A549 (cell line): ENCODE measurements at regions not wholly inside any gene's neighbourhood (a gene's known extent, or its start where the extent isn't known, plus 50 kb on each side); places are given as distances from the start of the nearest gene placed in this dataset.

Source experiments
- ATAC-seq, 2 experiments: fragments of 200-7000 bp in 1 of 2; fragments of >200 bp in 1 of 2; cut with Nextera tagmentation in 1 of 2; cut with Tn5 transposase in 1 of 2; 3 replicates each; pipeline versions ENCODE4 v1.8.0 to v1.9.1; 2018 to 2020; ENCODE audit warnings: mild to moderate bottlenecking in 1 of 2, moderate library complexity in 1 of 2
- CTCF ChIA-PET: fragments of 300-600 bp; sonication (Branson Sonifier 250); formaldehyde crosslinking; extraction: SDS; loops from one replicate; lab custom pipeline; 2021; ENCODE audit warnings: antibody characterized with exemption, inconsistent platforms; lab: Yijun Ruan, JAX
- POLR2A ChIA-PET: fragments of 350-600 bp; formaldehyde crosslinking; extraction: SDS; loops from one replicate; lab custom pipeline; 2021; ENCODE audit warnings: antibody characterized with exemption, inconsistent platforms; lab: Yijun Ruan, JAX
- DNase-seq, 2 experiments: peaks; one replicate each; pipeline versions ENCODE4 v3.0.0 to v3.0.0-alpha.2; 2011 to 2016; ENCODE audit warnings: low read depth in 1 of 2, low spot score in 1 of 2
- FAIRE-seq: peaks from 2 replicates; lab custom pipeline; 2011; peaks lifted over from hg19 to GRCh38; lab: Jason Lieb, UNC
- H3K27ac ChIP-seq, 2 experiments: fragments of >200 bp; sonication (Bioruptor Twin); formaldehyde crosslinking; 3 replicates each; pipeline ENCODE4 v1.5.1; 2016 to 2017
- H3K4me1 ChIP-seq: fragments of >200 bp; sonication (Bioruptor Twin); formaldehyde crosslinking; 3 replicates; pipeline ENCODE4 v1.6.1; 2016
- H3K4me2 ChIP-seq: fragments of >200 bp; sonication (Bioruptor Twin); formaldehyde crosslinking; 3 replicates; pipeline ENCODE4 v1.6.1; 2016
- H3K4me3 ChIP-seq: fragments of >200 bp; sonication (Bioruptor Twin); formaldehyde crosslinking; 3 replicates; pipeline ENCODE4 v1.5.1; 2016
- H3K9me3 ChIP-seq: fragments of >200 bp; sonication (Bioruptor Twin); formaldehyde crosslinking; 3 replicates; pipeline ENCODE4 v1.6.1; 2016
- BHLHE40 ChIP-seq: IDR thresholded peaks from 2 replicates; pipeline ENCODE4 v1.6.1; 2012; ENCODE audit warnings: low read depth, low read length, inconsistent platforms
- EHMT2 ChIP-seq: fragments of 200-600 bp; sonication (generic); IDR thresholded peaks from 2 replicates; pipeline ENCODE4 v1.6.1; 2016; ENCODE audit warnings: antibody characterized with exemption, low read depth, mild to moderate bottlenecking, moderate library complexity
- EP300 ChIP-seq, 2 experiments: fragments of >200 bp; sonication (Bioruptor Twin); formaldehyde crosslinking; IDR thresholded peaks; 2 replicates in 1 of 2; 3 replicates in 1 of 2; pipeline ENCODE4 v1.6.1; 2016 to 2017
- ESRRA ChIP-seq: fragments of 150-350 bp; IDR thresholded peaks from 2 replicates; pipeline ENCODE4 v1.6.1; 2014; ENCODE audit warnings: mild to moderate bottlenecking, low read length, borderline replicate concordance
- FOSL2 ChIP-seq, 2 experiments: fragments of 450-650 bp in 1 of 2; fragments of >200 bp in 1 of 2; sonication (Bioruptor Twin) in 1 of 2; formaldehyde crosslinking; IDR thresholded peaks; 2 replicates each; pipeline versions ENCODE4 v1.5.0 to v1.6.1; 2016 to 2020; ENCODE audit warnings: mild to moderate bottlenecking in 1 of 2, moderate library complexity in 1 of 2
- FOXS1 ChIP-seq: fragments of 250-450 bp; sonication (Bioruptor Pico); IDR thresholded peaks from 2 replicates; pipeline ENCODE4 v1.5.0; 2020; ENCODE audit warnings: mild to moderate bottlenecking, moderate library complexity
- JUN ChIP-seq, 2 experiments: fragments of >200 bp; sonication (Bioruptor Twin); formaldehyde crosslinking; IDR thresholded peaks; 2 replicates in 1 of 2; 3 replicates in 1 of 2; pipeline ENCODE4 v1.6.1; 2016 to 2017
- KDM1A ChIP-seq: fragments of 200-600 bp; sonication (generic); IDR thresholded peaks from 2 replicates; pipeline ENCODE4 v1.6.1; 2016; ENCODE audit warnings: low read depth, mild to moderate bottlenecking
- MAFK ChIP-seq: fragments of 450-650 bp; IDR thresholded peaks from 2 replicates; pipeline ENCODE4 v1.6.1; 2014; ENCODE audit not compliant: partially characterized antibody
- NFE2L2 ChIP-seq: fragments of 150-350 bp; conservative IDR thresholded peaks from 2 replicates; pipeline ENCODE4 v1.6.1; 2014; ENCODE audit warnings: low read length
- NPAS2 ChIP-seq: fragments of 250-450 bp; sonication (Bioruptor Pico); IDR thresholded peaks from 2 replicates; pipeline ENCODE4 v1.8.0; 2022; ENCODE audit warnings: mild to moderate bottlenecking, moderate library complexity, borderline replicate concordance
- PHF8 ChIP-seq: fragments of 200-600 bp; sonication (generic); IDR thresholded peaks from 2 replicates; pipeline ENCODE4 v1.6.1; 2016; ENCODE audit warnings: low read depth, mild to moderate bottlenecking, antibody characterized with exemption, moderate library complexity, borderline replicate concordance
- RARB ChIP-seq: fragments of 250-450 bp; sonication (Bioruptor Pico); IDR thresholded peaks from 2 replicates; pipeline ENCODE4 v1.8.0; 2021; ENCODE audit warnings: mild to moderate bottlenecking, moderate library complexity
- RNF2 ChIP-seq: fragments of 200-600 bp; sonication (generic); IDR thresholded peaks from 2 replicates; pipeline ENCODE4 v1.6.1; 2016; ENCODE audit warnings: low read depth, mild to moderate bottlenecking, antibody characterized with exemption, moderate library complexity, borderline replicate concordance
- SMC3 ChIP-seq: fragments of >200 bp; sonication (Bioruptor Twin); formaldehyde crosslinking; IDR thresholded peaks from 3 replicates; pipeline ENCODE4 v1.6.1; 2018; ENCODE audit warnings: inconsistent platforms
- ZFP36 ChIP-seq: fragments of 450-650 bp; IDR thresholded peaks from 2 replicates; pipeline ENCODE4 v1.6.1; 2014; ENCODE audit warnings: borderline replicate concordance; ENCODE audit not compliant: partially characterized antibody
- WGBS: methylation state at CpG from one replicate; pipeline ENCODE4 v1.1.6; 2017; ENCODE audit errors: missing lambda C conversion rate; 5-methylcytosine and 5-hydroxymethylcytosine counted together
- TF ChIP-seq, protein P1 (sequence below): fragments of 250-450 bp; sonication (Bioruptor Pico); IDR thresholded peaks from 2 replicates; pipeline ENCODE4 v1.5.0; 2020; ENCODE audit warnings: low read depth, mild to moderate bottlenecking, moderate library complexity
- TF ChIP-seq, protein P2 (sequence below): fragments of >200 bp; sonication (Bioruptor Twin); formaldehyde crosslinking; IDR thresholded peaks from 3 replicates; pipeline ENCODE4 v1.6.1; 2016
- TF ChIP-seq, protein P3 (sequence below): IDR thresholded peaks from 2 replicates; pipeline ENCODE4 v1.6.1; 2012; ENCODE audit warnings: low read depth, borderline replicate concordance
- TF ChIP-seq, protein P4 (sequence below): IDR thresholded peaks from 2 replicates; pipeline ENCODE4 v1.6.1; 2012

DNA sequence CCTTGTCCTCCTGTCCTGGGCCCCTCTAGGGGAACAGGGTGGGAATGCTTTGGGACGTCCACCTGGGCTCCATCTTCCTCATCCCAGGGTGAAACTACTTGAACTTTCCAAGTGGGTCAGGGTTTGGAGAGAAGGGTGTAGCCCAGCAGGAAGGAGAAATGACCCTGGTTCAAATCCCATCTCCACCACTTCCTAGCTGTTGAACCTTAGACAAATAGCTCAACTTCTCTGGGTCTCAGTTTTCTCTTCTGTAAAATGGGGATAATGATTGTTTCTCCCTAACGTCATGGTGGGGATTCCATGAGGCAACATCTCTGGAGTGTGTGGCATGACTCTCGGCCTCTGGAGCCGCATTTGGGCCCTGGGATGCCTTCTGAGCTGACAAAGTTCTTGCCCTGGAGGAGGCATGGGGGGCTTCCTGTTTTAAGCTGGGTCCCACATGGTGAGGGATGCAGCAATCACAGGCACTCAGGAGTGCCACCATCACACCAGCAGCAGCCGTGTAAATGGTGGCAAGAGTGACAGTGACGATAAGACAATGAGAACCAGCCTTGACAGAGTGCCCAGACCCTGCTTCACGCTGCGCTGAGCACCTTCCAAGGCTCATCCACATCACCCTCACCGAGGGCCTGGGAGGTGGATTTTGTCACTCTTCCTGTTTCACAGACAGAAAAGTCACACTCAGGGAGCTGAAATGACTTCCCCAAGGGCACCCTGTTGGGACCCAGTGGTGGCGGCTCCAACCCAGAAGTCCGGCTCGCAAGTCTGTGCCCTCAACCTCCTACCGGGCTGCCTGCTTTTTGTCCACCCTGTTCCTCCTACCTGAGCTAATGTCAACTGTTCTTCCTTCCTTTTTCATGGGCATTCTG is 69.5 kb upstream of the IER5L start:
- no peak overlapping the region for H3K4me3 ChIP-seq
- POLR2A ChIA-PET: no interaction called here
- no peak for FAIRE-seq

DNA sequence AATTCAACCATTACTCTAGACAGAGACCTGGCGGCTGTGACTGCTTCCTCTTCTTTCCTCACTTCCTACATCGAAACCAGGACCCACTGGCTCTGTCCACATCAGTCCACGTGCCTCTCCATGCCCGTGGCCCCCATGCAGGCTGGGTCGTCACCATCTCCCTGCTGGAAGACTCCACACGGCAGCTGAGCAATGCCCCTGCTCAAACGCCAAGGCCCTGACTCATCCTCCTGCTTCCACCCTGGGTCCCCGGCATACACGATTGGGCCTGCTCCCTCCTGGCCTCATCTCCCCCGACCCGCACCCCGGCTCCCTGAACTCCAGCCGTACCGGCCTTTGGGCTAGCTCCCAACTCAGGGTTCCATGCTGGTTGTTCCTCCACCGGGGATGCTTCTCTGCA is 67.2 kb upstream of the IER5L start:
- TF ChIP-seq RARB (CRISPR knock-in tag) (no peak), JUN (IDR thresholded peaks at IDR 0.05) (no peak), ZFP36 (no peak), MAFK (no peak)
- Histone ChIP-seq H3K9me3 (peaks cover 12% of the 10 kb centered on the region; the same call in 1 of the 3 replicates), H3K4me3 (no peak overlapping the region), H3K4me2 (0 out of 3 replicates have a peak overlapping the region, but pooled peaks have one; percentile 12), H3K4me1 (peaks cover 6% of the 10 kb centered on the region; the same call in 1 of the 3 replicates), H3K27ac (peak overlapping the region in 1 of 2 experiments; percentile 51; a peak in 3 of 6 replicates)
- WGBS: 49% methylated on average over 14 of the region's 15 CpGs
- ChIA-PET POLR2A (interaction anchor here (1.3 kb wide), 1 partner anchor 67 kb away, joined by 4 read pairs; the partner anchor contains the start of gene IER5L), CTCF (interaction anchor here (0.5 to 0.8 kb wide), 2 partner anchors 71 to 377 kb away, joined by 3 read pairs; no protein-coding TSS in a partner anchor)
- peak in 1 of 2 experiments; percentile 54; a peak in 3 of 6 replicates for ATAC-seq
- FAIRE-seq: no peak
- DNase-seq: no peak

More for the DNA sequence above, 69.5 kb upstream of the IER5L start:
- TF ChIP-seq, protein P1, sequence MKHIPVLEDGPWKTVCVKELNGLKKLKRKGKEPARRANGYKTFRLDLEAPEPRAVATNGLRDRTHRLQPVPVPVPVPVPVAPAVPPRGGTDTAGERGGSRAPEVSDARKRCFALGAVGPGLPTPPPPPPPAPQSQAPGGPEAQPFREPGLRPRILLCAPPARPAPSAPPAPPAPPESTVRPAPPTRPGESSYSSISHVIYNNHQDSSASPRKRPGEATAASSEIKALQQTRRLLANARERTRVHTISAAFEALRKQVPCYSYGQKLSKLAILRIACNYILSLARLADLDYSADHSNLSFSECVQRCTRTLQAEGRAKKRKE: no peak
- 0 out of 2 replicates have a peak, but pooled peaks have one; percentile 42 for TF ChIP-seq KDM1A
- TF ChIP-seq, protein P2, sequence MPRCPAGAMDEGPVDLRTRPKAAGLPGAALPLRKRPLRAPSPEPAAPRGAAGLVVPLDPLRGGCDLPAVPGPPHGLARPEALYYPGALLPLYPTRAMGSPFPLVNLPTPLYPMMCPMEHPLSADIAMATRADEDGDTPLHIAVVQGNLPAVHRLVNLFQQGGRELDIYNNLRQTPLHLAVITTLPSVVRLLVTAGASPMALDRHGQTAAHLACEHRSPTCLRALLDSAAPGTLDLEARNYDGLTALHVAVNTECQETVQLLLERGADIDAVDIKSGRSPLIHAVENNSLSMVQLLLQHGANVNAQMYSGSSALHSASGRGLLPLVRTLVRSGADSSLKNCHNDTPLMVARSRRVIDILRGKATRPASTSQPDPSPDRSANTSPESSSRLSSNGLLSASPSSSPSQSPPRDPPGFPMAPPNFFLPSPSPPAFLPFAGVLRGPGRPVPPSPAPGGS: no peak
- TF ChIP-seq, all 56 proteins: peak for 1
- ATAC-seq (no peak), DNase-seq (no peak)
- Histone ChIP-seq H3K4me2 (no peak overlapping the region), H3K27ac (no peak overlapping the region), H3K4me1 (peaks cover 6% of the 10 kb centered on the region; the same call in 1 of the 3 replicates), H3K9me3 (peaks cover 12% of the 10 kb centered on the region; the same call in 1 of the 3 replicates)
- WGBS: 86% methylated on average over 13 of the region's 13 CpGs
- CTCF ChIA-PET: no interaction called here

DNA sequence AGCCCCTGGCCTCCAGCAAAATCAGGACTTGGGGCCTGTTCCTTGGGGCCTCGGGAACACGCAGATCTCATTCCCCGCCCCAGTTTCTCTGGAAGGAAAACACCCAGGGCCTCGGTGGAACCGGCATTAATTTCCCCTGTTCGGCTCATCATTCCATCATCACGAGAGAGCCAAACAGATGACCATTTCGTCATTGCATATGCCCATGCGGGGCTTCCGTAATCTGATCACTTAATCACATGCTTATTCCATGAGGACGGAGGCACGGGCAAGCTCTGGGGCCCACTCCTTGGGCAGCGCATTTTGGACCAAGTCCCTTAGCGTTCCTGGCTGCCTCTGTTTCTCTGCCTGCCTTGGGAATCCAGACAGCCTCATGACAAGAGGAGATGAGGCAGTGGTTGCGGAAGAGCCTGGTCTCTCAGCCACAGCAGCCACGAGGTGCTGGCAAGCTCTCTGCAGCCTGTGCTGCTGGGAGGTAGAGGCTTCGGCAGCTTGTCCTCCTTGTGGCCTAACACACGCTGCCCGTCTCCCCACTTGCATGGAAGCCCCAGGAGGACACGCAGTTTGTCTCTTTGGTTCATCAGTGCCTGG is 65.0 kb upstream of the IER5L start:
- ChIA-PET POLR2A (no interaction called here), CTCF (interaction anchor here (0.7 kb wide), 1 partner anchor 24 kb away, joined by 5 read pairs; no protein-coding TSS in a partner anchor)
- FAIRE-seq: no peak
- 86% methylated on average over 20 of the region's 20 CpGs for WGBS
- no peak for DNase-seq
- H3K4me2 ChIP-seq: no peak overlapping the region
- TF ChIP-seq ESRRA (no peak), SMC3 (no peak), EHMT2 (no peak), EP300 (IDR thresholded peaks at IDR 0.05) (no peak), NFE2L2 (no peak), PHF8 (no peak), RNF2 (no peak), BHLHE40 (no peak), FOSL2 (IDR thresholded peaks at IDR 0.05) (no peak), FOSL2 (CRISPR knock-in tag; IDR thresholded peaks at IDR 0.05) (no peak), FOXS1 (CRISPR knock-in tag) (no peak), NPAS2 (no peak)
- TF ChIP-seq, protein P3, sequence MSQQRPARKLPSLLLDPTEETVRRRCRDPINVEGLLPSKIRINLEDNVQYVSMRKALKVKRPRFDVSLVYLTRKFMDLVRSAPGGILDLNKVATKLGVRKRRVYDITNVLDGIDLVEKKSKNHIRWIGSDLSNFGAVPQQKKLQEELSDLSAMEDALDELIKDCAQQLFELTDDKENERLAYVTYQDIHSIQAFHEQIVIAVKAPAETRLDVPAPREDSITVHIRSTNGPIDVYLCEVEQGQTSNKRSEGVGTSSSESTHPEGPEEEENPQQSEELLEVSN: no peak
- TF ChIP-seq, protein P4, sequence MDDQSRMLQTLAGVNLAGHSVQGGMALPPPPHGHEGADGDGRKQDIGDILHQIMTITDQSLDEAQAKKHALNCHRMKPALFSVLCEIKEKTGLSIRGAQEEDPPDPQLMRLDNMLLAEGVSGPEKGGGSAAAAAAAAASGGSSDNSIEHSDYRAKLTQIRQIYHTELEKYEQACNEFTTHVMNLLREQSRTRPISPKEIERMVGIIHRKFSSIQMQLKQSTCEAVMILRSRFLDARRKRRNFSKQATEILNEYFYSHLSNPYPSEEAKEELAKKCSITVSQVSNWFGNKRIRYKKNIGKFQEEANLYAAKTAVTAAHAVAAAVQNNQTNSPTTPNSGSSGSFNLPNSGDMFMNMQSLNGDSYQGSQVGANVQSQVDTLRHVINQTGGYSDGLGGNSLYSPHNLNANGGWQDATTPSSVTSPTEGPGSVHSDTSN: no peak
- TF ChIP-seq, protein P1: no peak
- no peak for ATAC-seq
- H3K27ac ChIP-seq: peak overlapping the region in 1 of 2 experiments; percentile 41; a peak in 2 of 6 replicates
- no peaks in the 10 kb centered on the region for H3K9me3 ChIP-seq
- peaks cover 7% of the 10 kb centered on the region; the same call in 2 of the 3 replicates for H3K4me1 ChIP-seq
- H3K4me3 ChIP-seq: no peak overlapping the region
